Type B pancreatic cell (in vitro differentiated cells): ENCODE measurements at regions not wholly inside any gene's neighbourhood (a gene's known extent, or its start where the extent isn't known, plus 50 kb on each side); places are given as distances from the start of the nearest gene placed in this dataset.

Experiments used
- DNase-seq: peaks from one replicate; pipeline ENCODE4 v3.0.0; 2021; ENCODE audit warnings: mixed read lengths; ENCODE audit not compliant: unreplicated experiment; ENCODE audit errors: extremely low spot score
- H3K27ac Mint-ChIP-seq: 2 replicates; pipeline ENCODE4 v1.8.0; 2021; ENCODE audit warnings: mild to moderate bottlenecking, mixed read lengths
- H3K27me3 Mint-ChIP-seq: 2 replicates; pipeline ENCODE4 v1.8.0; 2021; ENCODE audit warnings: mixed read lengths
- H3K36me3 Mint-ChIP-seq: 2 replicates; pipeline ENCODE4 v1.8.0; 2021; ENCODE audit warnings: mixed read lengths
- H3K4me1 Mint-ChIP-seq: one replicate; pipeline ENCODE4 v1.8.0; 2021; ENCODE audit warnings: mixed read lengths; ENCODE audit not compliant: unreplicated experiment
- H3K4me3 Mint-ChIP-seq: 2 replicates; pipeline ENCODE4 v1.8.0; 2021; ENCODE audit warnings: mild to moderate bottlenecking, mixed read lengths
- H3K9me3 Mint-ChIP-seq: 2 replicates; pipeline ENCODE4 v1.8.0; 2021; ENCODE audit warnings: mixed read lengths
- TF ChIP-seq, protein P1 (sequence below): fragments of 200-600 bp; sonication (generic); conservative IDR thresholded peaks from 2 replicates; pipeline ENCODE4 v1.5.0; 2021; ENCODE audit warnings: antibody characterized with exemption, mild to moderate bottlenecking

GRCh38 chr4:178105242-178105641, 663.0 kb upstream of the AGA start:
- DNase-seq: no peak
- H3K27ac Mint-ChIP-seq: no peak overlapping the region
- no peaks in the 10 kb centered on the region for H3K4me1 Mint-ChIP-seq
- H3K27me3 Mint-ChIP-seq: no peaks in the 10 kb centered on the region
- H3K36me3 Mint-ChIP-seq: no peaks in the 10 kb centered on the region
- H3K9me3 Mint-ChIP-seq: no peaks in the 10 kb centered on the region
- H3K4me3 Mint-ChIP-seq: no peak overlapping the region
- TF ChIP-seq, protein P1, sequence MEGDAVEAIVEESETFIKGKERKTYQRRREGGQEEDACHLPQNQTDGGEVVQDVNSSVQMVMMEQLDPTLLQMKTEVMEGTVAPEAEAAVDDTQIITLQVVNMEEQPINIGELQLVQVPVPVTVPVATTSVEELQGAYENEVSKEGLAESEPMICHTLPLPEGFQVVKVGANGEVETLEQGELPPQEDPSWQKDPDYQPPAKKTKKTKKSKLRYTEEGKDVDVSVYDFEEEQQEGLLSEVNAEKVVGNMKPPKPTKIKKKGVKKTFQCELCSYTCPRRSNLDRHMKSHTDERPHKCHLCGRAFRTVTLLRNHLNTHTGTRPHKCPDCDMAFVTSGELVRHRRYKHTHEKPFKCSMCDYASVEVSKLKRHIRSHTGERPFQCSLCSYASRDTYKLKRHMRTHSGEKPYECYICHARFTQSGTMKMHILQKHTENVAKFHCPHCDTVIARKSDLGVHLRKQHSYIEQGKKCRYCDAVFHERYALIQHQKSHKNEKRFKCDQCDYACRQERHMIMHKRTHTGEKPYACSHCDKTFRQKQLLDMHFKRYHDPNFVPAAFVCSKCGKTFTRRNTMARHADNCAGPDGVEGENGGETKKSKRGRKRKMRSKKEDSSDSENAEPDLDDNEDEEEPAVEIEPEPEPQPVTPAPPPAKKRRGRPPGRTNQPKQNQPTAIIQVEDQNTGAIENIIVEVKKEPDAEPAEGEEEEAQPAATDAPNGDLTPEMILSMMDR: no peak

DNA sequence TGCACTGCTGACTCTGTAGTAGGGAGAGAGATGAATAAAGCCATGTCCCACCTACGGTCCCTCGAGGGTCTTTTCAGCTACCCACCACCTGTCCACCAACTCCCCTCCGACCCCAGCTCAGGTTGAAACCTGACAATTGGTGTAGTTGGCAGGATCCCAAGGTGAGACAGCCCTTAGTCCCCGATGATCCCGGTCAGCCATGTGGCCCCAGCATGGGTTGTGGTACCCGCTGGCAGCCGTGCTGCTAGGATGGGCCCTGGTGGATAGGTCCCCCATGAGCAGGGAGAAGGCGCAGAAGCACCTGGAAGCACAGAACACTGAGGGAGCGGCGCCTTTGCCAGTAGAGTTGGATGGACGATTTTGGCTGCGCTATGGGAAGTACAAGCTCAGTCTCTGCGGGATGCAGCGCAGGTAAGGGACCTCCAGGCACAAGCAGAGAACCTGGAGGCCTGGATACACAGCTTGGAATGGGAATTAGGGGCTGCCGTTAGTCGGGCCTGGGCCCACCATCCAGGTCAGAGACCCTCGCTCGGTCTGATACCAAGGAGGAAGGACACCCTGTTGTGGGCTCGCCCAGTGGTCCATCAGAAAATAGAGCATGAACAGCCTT, 694.6 kb upstream of the AGA start:
- TF ChIP-seq, protein P1: no peak
- Mint-ChIP-seq H3K4me1 (no peaks in the 10 kb centered on the region), H3K27me3 (no peaks in the 10 kb centered on the region), H3K9me3 (no peaks in the 10 kb centered on the region), H3K36me3 (no peaks in the 10 kb centered on the region), H3K27ac (no peak overlapping the region), H3K4me3 (no peak overlapping the region)
- no peak for DNase-seq

DNA sequence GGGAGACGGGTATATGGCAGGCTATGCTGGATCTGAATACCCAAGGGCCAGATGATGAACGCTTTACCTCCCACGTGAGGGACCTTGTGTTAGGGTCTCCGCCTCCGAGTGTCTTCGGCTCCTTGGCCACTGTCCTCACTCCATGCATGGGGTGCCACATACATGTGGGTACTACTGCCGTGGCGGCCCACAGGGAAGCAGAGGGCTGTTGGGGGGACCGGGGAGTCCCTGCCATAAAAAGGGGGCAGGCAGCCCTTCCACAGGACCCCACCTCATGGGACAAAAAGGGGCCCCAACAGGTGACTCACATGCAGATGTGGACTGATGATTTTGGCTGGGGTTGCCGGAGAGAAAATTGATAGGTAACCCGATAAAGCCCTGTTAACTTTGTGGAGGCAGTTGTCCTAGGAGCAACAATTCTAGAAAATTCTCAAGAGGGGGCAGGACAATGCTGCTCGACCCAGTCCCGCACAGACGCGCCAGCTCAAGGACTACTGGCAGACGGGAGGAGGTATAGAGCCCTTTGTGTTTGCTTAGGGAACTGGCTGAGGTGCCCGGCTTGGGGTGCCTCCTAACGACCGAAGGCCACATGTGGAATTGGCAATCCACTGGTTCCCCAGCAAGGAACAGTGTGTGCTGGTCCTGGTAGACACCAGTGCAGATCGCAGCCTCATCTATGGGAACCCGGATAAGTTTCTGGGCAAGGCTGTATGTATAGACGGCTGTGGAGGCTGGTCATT, 695.7 kb upstream of the AGA start:
- no peak overlapping the region for H3K4me3 Mint-ChIP-seq
- no peaks in the 10 kb centered on the region for H3K4me1 Mint-ChIP-seq
- H3K27me3 Mint-ChIP-seq: no peaks in the 10 kb centered on the region
- DNase-seq: no peak
- TF ChIP-seq, protein P1: no peak
- H3K27ac Mint-ChIP-seq: no peak overlapping the region
- no peaks in the 10 kb centered on the region for H3K36me3 Mint-ChIP-seq
- H3K9me3 Mint-ChIP-seq: peaks cover 2% of the 10 kb centered on the region

- Mint-ChIP-seq H3K4me1 (no peaks in the 10 kb centered on the region), H3K9me3 (peaks cover 5% of the 10 kb centered on the region), H3K36me3 (no peaks in the 10 kb centered on the region), H3K27me3 (no peaks in the 10 kb centered on the region), H3K4me3 (no peak overlapping the region), H3K27ac (no peak overlapping the region)
- no peak for DNase-seq
- TF ChIP-seq, protein P1: no peak
These were observed 696.3 kb upstream of the AGA start for GRCh38 chr4:178138491-178138890.

- Mint-ChIP-seq H3K27me3 (no peaks in the 10 kb centered on the region), H3K4me1 (no peaks in the 10 kb centered on the region), H3K9me3 (peaks cover 5% of the 10 kb centered on the region), H3K4me3 (no peak overlapping the region), H3K27ac (no peak overlapping the region), H3K36me3 (no peaks in the 10 kb centered on the region)
- TF ChIP-seq, protein P1: no peak
- DNase-seq: no peak
These were observed 698.2 kb upstream of the AGA start for GRCh38 chr4:178140326-178140915.
